ENCODE measurements at regions not wholly inside any gene's neighbourhood (a gene's known extent, or its start where the extent isn't known, plus 50 kb on each side); places are given as distances from the start of the nearest gene placed in this dataset.
"Not testable (repeated sequence)": the region's sequence is repeated elsewhere in the genome, so short reads cannot be mapped to it uniquely, and the experiment has no call there.

DNA sequence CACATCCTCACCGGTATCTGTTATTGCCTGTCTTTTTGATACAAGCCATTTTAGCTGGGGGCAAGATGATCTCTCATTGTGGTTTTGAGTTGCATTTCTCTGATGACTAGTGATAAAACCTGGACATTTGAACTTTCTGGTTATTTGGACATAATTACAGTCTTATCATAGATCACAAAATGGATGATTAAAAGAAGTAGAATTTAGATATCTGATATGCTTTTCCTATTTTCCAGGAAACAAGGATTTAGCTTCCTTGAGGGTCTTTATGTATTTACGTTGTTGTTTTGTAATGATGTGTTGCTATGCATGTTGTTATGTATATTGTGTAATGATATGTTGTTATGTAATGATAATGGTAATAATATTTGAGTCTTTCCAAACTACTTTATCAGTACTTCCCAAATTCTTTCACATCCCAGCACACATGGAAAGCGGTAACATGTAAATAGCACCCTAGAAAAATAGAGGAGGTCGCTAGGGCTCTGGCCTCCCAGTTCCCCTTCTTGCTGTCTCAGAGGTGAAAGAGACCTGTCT lies 53.8 kb downstream of the GJD2 start:
- FAIRE-seq = no peak

DNA sequence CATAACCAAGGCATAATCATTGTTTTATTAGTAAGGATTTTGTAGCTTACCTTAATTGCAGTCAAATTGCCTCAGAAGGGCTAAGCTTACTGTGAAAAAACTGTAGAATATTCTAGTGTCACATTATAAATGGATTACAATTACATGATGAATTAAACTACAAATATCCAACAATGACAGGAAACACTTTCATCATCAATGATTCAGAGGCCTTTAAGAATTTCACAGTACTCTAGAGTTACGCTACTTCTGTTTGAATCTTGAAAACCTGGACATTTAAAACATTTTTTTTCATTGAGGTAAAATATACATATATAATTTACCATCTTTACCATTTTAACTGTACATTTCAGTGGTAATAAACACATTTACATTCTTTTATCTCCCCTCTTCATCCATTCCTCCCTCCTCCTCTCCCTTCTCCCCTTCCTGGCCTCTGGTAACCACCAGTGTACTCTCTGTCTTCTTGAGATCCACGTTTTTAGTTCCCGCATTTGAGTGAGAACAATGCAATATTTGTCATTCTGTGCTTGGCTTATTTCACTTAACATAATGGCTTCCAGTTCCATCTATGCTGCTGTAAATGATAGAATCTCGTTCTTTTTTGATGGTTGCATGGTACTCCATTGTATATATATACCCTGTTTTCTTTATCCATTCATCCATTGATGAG lies 54.7 kb downstream of the GJD2 start:
- DNase-seq (ENCODE audit: insufficient read length, low spot score) (no peak), FAIRE-seq (no peak)

More for the DNA sequence above, 53.8 kb downstream of the GJD2 start:
- no peak for DNase-seq (ENCODE audit: insufficient read length, low spot score)

DNA sequence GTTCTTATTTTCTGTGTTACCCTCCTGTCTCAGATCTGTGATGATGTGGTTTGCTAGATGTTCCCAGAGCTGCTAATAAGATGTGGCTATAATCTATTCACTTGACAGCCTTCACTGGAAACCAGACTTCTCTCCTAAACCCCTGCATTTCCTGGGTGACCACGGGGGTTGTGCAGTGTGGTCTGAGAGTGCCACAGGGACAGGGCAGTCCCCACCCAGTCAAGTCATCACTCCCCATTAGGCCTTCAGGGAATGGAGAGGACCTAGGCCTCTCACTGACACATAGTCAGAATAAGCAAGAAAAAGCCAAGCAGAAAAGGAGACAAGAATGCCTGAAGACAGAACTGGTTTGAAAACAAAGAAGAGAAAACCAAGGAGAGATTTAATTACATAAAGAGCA lies 58.3 kb downstream of the GJD2 start:
- no peak for FAIRE-seq
- no peak for DNase-seq (ENCODE audit: insufficient read length, low spot score)

DNA sequence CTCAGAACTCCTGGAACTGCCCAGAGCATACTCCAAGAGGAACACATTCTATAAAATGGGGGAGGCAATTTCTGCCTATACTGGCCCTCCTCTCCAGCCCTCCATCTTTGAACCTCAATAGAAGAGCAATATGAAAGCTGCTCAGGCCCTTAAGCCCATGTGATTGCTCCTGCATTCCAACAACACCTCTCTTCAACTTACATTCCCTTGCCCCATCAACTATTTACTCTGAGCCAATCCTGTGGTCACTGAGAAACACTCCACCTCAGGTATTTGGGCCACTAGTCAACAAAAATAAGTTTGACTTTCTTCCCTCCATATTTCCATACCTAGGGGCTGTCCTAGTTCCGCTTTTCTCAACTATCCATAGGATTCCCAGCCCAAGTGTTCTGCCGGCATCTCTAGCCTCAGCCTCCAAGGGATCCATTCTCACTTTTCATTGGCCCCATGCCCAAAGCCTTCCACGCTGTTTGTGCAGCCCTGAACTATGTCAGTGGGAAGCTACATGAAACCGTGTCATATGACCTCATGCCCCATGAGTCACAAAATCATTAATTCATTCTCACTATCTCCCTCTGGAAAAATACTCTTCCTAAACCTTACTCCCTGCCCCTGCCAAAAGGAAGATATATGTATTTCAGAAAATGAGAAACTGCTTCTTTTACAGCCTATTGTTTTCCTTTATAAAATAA lies 61.6 kb downstream of the GJD2 start:
- FAIRE-seq (no peak), DNase-seq (ENCODE audit: insufficient read length, low spot score) (no peak)

DNA sequence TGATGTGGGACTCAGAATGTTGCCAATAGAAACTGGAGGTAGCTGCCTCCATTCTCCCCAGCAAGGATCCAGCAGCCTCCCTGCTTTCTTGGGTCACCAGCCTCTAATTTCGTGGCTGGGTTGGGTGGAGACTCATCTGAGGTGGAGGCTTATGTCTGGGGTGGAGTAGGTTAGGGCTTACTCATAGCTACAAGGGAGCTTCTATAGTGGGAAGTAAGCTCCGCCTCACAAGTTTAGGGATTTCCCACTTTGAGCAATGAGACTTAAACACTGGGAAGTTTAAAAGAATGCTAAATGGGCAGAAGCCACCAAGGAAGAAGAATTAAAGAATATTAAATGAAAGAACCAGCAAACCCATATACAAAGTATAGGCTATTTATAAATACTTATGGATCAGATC lies 63.8 kb downstream of the GJD2 start:
- DNase-seq (ENCODE audit: insufficient read length, low spot score) (no peak), FAIRE-seq (no peak)

DNA sequence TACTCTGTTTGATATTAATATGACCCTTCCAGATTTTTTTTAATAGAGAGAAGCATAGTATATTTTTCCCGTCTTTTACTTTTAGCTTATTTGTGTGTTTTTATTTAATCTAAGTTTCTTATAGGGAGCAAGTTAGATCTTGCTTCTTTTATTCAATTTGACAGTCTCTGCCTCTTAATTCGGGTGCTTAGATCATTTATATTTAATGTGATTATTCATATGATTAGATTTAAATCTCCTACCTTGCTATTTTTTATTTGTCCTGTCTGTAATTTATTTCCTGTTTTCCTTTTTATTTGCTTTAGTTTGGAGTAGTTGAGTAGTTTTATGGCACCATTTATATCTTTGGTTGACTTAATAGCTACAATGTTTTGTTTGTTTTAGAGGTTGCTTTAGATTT lies 66.1 kb downstream of the GJD2 start:
- DNase-seq (ENCODE audit: insufficient read length, low spot score) (no peak), FAIRE-seq (no peak)

DNA sequence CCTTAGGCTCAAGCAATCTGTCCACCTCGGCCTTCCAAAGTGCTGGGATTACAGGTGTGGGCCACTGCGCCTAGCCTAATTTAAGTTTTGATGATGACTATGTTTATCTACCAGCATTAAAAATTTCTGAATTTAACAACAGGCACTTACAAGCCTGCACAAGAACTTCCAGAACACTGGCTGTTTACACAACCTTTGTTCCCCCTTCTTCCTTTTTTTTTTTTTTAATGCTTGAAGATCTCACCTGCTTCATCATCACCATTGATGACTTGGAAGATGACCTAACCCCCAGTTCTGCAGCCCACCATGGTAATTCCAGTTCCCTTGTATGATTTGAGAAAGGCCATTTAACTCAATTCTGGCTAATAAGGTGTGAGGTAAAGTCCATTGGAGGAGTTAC lies 70.4 kb downstream of the GJD2 start:
- no peak for DNase-seq (ENCODE audit: insufficient read length, low spot score)
- FAIRE-seq = no peak

DNA sequence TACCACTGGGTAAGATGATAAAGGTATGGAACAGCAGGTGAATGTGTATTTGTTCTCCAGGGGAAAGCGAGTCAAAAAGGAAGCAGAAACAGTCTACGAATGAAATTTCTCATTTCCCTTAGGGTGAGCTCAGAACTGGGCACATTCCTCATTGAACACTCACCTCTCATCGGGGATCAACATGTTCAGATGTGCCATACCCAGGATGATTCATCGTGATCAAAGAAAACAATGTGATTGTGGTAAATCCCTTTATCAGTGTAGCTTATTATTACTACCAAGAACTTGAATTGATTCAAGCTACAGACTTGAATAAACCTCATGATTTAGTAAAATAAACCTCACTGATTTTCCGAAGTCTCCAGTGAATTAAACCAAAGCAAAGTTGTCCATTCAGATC lies 72.1 kb downstream of the GJD2 start:
- FAIRE-seq = no peak
- peak; percentile 12 for DNase-seq (ENCODE audit: insufficient read length, low spot score)

DNA sequence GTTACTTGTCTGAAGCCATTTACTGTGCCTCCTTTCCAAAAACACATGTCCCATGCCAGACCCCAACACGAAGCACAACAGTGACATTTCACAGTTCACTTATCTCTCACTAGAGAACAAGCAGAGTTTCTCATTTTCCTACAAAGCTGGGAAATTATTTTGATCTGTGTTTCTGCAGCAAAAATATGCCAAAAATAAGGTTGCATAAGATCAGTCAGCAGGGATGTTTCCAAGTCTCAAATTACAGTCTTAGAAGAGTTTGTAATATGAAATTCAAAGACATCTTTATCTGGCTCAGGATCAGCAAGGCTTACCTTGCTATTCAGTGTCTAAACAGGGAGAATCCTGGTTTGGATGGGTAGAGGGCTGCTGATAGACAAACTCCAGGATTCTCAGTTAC lies 75.5 kb downstream of the GJD2 start:
- DNase-seq (ENCODE audit: insufficient read length, low spot score) = no peak
- FAIRE-seq = no peak

DNA sequence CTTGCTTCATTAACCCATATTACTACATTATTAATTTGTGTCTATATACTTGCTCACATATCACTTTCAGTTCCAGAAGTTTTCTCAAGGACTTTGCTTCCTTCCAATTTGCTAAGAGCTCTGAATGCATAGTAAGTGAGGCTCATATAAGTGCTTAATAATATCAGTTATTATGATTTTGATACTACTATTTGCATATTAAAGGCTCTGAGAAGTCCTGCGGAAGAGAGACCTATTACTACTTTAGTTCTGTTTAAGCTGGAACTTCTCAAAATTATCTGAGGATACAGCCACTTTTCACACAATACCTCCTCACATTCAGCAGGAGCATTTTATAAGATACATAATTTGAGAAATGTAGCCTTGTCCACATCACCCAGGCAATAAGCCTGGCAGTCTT lies 81.6 kb downstream of the GJD2 start:
- DNase-seq (ENCODE audit: insufficient read length, low spot score) (no peak), FAIRE-seq (no peak)

DNA sequence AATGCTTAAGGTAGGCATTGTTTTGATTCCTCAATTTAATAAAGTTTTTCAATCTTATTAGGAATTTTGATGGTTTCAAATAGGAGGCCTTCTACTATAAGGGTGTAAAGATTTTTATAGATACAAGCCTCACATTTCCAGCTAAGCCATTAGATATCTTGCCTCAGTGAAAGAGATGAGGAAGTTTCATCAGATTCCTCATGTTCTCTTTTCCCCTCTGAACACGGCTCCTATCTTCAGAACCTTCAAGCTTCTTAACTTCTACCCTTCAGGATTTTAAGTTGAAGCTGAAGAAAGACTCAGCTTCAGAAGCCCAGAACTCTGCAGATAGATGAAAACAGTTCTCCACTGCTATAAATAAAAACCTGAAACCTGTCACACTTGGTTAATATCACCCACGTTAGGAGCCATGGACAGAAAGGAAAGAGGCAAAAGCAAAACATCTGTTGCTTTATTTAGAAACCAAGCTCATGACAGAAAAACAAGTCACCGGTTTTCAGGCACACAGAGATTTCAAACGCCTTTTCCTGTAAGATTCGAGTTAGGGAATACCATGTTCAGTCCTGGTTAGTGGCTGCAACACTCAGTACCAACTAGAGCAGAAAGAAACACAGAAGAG lies 82.2 kb upstream of the GOLGA8B start:
- no peak for FAIRE-seq
- no peak for DNase-seq (ENCODE audit: insufficient read length, low spot score)

DNA sequence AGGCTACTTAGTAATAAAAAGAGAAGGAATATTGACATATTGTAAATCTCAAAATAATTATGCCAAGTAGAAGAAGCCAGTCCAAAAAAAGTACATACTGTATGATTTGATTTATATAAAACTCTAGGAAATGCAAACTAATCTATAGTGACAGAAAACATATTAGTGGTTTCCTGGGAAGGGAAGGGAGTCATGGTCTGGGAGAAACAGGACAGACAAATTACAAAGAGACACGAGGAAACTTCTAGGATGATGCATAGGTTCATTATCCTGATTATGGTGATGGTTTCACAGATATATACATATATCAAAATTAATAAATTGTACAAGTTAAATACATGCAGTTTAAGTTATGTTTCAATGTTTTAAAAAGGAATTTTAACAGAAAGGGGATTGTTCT lies 81.0 kb upstream of the GOLGA8B start:
- DNase-seq (ENCODE audit: insufficient read length, low spot score) (no peak), FAIRE-seq (no peak)

DNA sequence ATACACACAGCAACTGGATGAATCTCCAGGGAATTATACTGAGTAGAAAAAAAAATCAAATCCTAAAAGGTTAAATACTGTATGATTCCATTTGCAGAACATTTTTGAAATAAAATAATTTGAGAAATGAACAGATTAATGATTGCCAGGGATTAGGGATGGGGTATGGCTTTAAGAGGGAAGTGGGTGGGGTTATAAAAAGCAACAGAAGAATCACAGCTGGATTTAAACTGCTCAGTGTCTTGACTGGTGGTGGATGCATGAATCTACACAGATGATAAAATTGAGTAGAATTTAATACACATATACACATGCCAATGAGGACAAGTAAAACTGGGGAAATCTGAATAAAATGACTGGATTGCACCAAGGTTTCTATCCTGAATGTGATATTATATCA lies 79.7 kb upstream of the GOLGA8B start:
- FAIRE-seq (no peak), DNase-seq (ENCODE audit: insufficient read length, low spot score) (no peak)

DNA sequence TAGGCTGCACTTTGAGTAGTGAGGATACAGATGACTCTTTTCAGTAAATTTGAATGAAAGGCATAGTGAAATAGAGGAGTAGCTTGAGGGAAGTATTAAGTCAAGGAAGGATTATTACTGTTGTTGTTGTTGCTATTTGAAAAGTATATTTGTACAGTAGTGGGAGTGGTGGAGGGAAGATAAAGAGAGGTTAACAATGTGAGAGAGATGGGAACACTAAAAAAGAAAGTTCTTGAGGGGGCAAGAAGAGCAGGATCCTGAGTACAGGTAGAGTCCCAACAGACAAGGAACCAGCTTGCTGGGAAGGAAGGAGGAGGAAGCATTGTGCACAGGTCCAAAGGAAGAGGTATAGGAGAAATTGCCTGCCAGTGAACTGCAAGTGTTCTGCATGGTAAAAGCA lies 75.6 kb upstream of the GOLGA8B start:
- no peak for DNase-seq (ENCODE audit: insufficient read length, low spot score)
- FAIRE-seq = no peak

DNA sequence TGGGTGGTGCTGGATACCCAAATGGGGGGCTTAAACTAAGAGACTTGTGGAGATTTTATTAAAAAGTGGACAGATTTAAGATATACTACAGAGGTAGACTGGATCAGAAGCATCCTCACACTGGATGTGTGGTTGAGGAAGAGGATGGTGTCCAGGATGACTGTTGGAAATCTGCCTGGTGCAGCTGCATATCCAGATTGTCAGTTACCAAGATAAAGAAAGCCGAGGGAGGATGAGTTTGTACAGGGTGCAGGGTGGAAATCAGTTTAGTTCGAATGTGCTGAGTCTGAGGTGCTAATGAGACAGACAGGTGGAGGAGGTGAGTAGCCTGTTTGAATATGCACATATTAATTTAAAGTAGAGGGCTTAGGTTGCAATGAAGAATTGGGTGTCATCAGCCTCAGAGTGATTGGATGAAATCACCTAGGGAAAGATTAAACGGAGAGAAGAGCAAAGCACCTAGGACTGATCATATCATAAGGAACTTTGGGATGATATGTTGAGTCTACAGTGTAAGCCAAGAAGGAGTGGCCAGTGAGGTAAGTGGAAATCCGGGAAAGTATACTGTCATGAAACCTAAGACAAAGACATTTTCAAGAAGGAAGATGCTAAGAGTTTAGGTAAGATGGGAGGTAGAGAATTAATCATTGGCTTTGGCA lies 74.1 kb upstream of the GOLGA8B start:
- FAIRE-seq = no peak
- DNase-seq (ENCODE audit: insufficient read length, low spot score) = no peak

DNA sequence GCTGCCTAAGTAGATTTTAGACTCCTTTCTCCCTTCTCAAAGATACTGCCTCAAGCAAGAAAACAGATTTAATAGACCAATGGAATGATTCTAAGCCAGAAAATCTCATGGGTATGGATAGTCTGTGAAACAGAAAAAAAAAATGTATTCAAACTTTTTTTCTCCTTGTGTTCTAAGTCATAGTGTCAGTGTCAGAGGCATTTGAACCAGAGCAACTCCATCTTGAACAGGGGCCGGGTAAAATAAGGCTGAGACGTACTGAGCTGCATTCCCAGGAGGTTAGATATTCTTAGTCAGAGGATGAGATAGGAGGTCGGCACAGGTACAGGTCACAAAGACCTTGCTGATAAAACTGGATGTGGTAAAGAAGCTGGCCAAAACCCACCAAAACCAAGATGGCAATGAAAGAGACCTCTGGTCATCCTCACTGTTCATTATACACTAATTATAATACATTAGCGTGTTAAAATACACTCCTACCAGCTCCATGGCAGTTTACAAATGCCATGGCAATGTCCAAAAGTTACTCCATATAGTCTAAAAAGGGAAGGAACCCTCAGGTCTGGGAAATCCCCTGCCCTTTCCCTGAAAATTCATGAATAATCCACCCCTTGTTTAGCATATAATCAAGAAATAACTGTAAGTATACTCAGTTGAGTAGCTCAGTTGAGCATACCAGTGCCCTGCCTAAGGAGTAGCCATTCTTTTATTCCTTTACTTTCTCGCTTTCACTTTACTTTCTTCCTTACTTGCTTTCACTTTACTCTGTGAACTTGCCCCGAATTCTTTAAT lies 72.8 kb upstream of the GOLGA8B start:
- FAIRE-seq (no peak), DNase-seq (ENCODE audit: insufficient read length, low spot score) (no peak)

DNA sequence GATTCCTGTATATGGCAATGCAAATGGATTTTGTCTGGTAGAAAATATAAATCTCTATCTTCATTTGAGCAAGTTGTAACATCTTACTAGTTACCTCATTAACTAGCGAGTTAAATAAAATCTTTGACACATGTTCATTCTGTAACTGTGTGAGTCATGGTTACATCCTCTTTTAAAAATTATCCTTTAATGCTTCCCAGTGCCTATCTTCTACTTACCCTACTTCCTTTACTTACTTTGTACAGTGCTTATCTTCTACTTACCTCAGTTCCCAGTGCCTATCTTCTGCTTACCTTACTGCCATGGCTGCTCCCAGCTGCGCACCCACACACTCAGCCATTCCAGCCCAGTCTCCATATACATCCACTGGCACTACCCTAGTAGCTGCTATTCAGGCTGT lies 71.9 kb upstream of the GOLGA8B start:
- no peak for FAIRE-seq
- DNase-seq (ENCODE audit: insufficient read length, low spot score) = no peak

DNA sequence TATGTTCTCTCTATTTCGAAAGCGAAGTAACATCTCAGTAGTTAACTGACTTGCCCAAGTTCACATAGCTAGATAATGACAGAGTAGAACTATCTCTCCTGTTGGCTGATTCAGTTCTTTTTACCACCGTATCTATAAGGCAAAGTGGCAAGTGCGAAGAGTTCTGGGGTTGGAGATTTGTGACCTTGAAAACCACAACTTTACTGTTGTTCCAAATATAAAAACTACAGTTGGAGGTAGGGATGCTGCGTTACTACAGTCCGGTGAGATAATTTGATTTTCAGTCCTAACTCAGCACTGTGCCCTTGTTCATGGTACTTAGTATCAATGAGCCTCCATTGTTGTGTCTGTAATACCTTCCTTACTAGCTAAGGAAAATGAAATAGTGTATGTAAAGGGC lies 71.2 kb upstream of the GOLGA8B start:
- DNase-seq (ENCODE audit: insufficient read length, low spot score) (no peak), FAIRE-seq (no peak)

DNA sequence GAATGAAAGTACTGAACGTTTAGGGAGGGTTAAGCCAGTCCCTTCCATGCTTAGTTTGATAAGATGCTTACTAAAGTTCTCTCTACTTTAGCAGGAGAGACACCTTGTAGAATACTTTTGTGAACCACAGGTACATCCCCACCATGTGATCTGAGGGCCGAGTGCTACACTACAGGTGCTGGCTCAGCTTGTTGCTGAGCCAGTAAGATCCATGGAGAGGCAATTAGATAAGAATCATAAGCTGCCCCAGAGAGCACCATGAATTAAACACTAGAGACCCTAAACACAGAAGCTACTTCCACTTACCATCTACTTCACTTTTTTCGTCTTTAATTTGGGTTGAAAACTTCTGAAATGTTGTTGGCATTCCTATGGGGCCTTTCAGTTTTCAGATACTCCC lies 70.5 kb upstream of the GOLGA8B start:
- DNase-seq (ENCODE audit: insufficient read length, low spot score) (no peak), FAIRE-seq (no peak)

DNA sequence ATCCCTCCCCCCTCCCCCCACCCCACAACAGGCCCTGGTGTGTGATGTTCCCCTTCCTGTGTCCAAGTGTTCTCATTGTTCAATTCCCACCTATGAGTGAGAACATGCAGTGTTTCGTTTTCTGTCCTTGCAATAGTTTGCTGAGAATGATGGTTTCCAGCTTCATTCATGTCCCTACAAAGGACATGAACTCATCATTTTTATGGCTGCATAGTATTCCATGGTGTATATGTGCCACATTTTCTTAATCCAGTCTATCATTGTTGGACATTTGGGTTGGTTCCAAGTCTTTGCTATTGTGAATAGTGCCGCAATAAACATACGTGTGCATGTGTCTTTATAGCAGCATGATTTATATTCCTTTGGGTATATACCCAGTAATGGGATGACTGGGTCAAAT lies 69.9 kb upstream of the GOLGA8B start:
- not testable (repeated sequence) for DNase-seq (ENCODE audit: insufficient read length, low spot score); FAIRE-seq

DNA sequence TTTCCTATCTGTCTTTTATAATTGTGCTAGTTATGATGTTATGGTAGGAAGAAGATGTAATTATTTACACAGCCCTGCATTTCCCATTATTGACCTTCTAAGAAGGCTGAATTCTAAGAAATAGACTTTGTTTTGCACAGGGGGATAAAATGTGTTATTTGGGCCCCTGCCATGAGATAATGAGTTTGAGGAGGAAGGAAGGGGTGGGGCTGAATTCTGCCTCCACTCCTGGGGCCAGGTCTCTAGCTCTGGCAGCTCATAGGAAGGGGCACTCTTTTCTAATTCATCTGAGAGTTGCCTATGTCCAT lies 69.2 kb upstream of the GOLGA8B start:
- no peak for FAIRE-seq
- DNase-seq (ENCODE audit: insufficient read length, low spot score) = no peak

Measured in HTR-8/SVneo (cell line).